Activated CD4-positive, alpha-beta T cell treated with anti-CD3 and anti-CD28 coated beads, Interleukin-2, amount 10 ng/mL, durations not matched to agents 24 days and 14 days (primary cell): ENCODE measurements at regions not wholly inside any gene's neighbourhood (a gene's known extent, or its start where the extent isn't known, plus 50 kb on each side); places are given as distances from the start of the nearest gene placed in this dataset.
"Not testable (repeated sequence)": the region's sequence is repeated elsewhere in the genome, so short reads cannot be mapped to it uniquely, and the experiment has no call there.

Experiments
- DNase-seq: peaks from one replicate; pipeline ENCODE4 v3.0.0; 2022
- H3K27ac Mint-ChIP-seq: one replicate; pipeline ENCODE4 v1.8.0; 2022; ENCODE audit warnings: mild to moderate bottlenecking, mixed read lengths
- H3K27me3 Mint-ChIP-seq: one replicate; pipeline ENCODE4 v1.8.0; 2022; ENCODE audit warnings: mixed read lengths
- H3K36me3 Mint-ChIP-seq: one replicate; pipeline ENCODE4 v1.8.0; 2022; ENCODE audit warnings: low read depth, mild to moderate bottlenecking, mixed read lengths
- H3K4me1 Mint-ChIP-seq: one replicate; pipeline ENCODE4 v1.8.0; 2021; ENCODE audit warnings: mixed read lengths
- H3K4me3 Mint-ChIP-seq: one replicate; pipeline ENCODE4 v1.8.0; 2022; ENCODE audit warnings: mild to moderate bottlenecking, moderate library complexity, mixed read lengths
- H3K9me3 Mint-ChIP-seq: one replicate; pipeline ENCODE4 v1.8.0; 2021; ENCODE audit warnings: mixed read lengths
- intact Hi-C: fragments of 100-400 bp; cut with micrococcal nuclease; formaldehyde crosslinking; loops from one replicate; pipeline ENCODE4 v1.15.1; 2023

DNA sequence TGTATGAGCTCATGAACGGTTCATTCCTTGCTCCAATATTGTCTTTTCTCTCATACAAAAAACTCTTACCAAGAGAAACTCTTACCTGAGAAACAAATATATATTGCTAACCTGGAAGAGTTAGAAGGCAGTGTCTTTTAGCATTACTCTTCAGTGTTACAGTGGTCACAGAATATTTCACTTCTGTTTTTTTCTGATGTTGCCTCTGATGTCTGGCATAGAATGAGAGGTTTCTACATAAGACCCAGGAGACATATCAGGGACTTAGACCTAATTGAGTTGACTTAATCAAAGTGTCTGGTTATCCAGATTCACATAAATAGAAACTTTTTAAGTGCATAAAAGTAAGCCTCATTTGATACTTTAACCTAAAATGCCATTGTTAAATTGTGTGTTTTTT is 923.8 kb downstream of the TTLL7 start:
- Mint-ChIP-seq H3K4me3 (no peak overlapping the region), H3K27ac (no peak overlapping the region), H3K9me3 (peaks cover under 1% of the 10 kb centered on the region), H3K27me3 (no peaks in the 10 kb centered on the region), H3K36me3 (no peaks in the 10 kb centered on the region), H3K4me1 (no peaks in the 10 kb centered on the region)
- DNase-seq = no peak
- intact Hi-C loops = no loop called here

DNA sequence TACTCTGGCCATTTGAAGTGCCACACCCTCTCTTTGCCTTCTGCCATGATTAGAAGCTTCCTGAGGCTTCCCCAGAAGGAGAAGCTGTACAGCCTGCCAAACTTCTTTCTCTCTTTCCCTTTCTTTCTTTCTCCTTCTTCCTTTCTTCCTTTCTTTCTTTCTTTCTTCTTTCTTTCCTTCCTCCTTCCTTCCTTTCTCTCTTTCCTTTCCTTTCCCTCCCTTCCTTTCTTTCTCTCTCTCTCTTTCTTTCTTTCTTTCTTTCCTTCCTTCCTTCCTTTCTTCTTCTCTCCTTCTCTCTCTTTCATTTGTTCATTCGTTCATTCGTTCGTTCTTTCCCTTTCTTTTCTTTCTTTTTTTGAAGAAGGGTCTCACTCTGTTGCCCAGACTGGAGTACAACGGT is 931.0 kb downstream of the TTLL7 start:
- no peak for DNase-seq
- peaks cover 3% of the 10 kb centered on the region for H3K4me1 Mint-ChIP-seq
- H3K36me3 Mint-ChIP-seq = no peaks in the 10 kb centered on the region
- H3K4me3 Mint-ChIP-seq = no peak overlapping the region
- intact Hi-C loops = no loop called here
- peaks cover 8% of the 10 kb centered on the region for H3K9me3 Mint-ChIP-seq
- H3K27me3 Mint-ChIP-seq = no peaks in the 10 kb centered on the region
- no peak overlapping the region for H3K27ac Mint-ChIP-seq

DNA sequence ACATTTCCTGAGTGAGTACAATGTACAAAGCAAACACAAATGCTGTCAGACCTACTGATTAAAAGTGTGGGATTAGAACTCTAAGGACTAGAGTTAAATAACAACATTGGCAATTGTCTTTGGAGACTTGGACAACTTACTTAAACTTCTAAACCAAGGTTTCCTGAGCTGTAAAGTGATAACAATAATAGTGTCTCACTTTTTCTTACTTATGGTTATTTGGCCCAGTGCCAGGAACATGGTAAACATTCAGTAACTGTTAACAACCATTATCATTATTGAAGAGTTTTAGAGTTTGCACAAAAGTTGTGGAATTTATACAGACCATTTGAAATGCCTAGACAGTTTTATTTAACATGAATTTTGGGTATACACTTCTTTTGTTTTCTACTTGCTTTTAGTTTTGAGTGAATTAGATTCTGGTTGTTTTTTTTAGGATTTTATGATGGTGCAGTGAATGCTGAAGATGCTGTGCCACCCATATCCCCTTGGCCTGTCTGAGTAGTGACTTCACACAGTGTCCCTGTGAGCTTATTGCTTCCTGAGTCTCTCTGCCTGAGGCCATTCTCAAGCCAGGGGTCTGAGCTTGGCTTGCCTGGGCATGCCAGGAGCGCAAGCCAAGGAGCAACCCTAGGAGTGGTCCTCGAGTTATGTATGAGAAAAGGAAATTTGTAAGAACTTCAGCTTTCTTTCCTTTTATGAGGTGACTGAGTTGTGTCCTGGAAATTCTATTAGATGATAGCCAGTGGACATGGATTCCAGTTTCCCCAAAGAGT is 932.8 kb downstream of the TTLL7 start:
- intact Hi-C loops = no loop called here
- Mint-ChIP-seq H3K27me3 (no peaks in the 10 kb centered on the region), H3K4me3 (no peak overlapping the region), H3K4me1 (peaks cover 3% of the 10 kb centered on the region), H3K9me3 (peaks cover 8% of the 10 kb centered on the region), H3K27ac (no peak overlapping the region), H3K36me3 (no peaks in the 10 kb centered on the region)
- no peak for DNase-seq

DNA sequence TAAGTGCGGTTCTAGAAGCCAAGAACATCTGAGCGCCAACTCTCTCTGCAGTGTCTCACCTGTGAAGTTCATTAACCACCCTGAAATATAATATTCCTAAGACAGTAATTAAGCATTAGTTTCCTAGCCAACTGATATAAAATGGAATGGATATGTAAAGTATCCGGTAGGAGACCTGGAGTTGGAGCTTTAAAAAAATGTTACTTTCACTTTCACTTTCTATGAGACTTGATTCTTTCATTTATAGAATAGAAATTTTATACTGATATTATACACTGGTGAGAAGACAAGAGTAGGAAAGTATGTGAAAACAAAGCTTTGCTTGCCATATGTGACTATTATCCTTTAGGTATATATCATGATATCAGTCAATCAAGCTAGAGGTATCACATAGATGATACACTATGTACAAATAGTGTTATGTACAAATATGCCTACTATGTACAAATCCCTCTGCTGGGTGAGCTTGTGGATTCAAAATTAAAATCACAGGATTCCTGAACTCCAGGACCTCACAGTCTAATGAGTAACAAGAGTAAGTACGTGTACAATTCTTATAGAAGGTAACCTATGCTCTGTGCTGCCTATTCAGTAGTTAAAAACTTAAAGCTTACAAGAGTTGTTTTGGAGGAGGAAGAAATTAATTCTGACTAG is 934.2 kb downstream of the TTLL7 start:
- no peak for DNase-seq
- peaks cover 3% of the 10 kb centered on the region for H3K9me3 Mint-ChIP-seq
- no peaks in the 10 kb centered on the region for H3K36me3 Mint-ChIP-seq
- intact Hi-C loops = no loop called here
- no peak overlapping the region for H3K4me3 Mint-ChIP-seq
- no peak overlapping the region for H3K27ac Mint-ChIP-seq
- H3K27me3 Mint-ChIP-seq = no peaks in the 10 kb centered on the region
- H3K4me1 Mint-ChIP-seq = peaks cover 3% of the 10 kb centered on the region

DNA sequence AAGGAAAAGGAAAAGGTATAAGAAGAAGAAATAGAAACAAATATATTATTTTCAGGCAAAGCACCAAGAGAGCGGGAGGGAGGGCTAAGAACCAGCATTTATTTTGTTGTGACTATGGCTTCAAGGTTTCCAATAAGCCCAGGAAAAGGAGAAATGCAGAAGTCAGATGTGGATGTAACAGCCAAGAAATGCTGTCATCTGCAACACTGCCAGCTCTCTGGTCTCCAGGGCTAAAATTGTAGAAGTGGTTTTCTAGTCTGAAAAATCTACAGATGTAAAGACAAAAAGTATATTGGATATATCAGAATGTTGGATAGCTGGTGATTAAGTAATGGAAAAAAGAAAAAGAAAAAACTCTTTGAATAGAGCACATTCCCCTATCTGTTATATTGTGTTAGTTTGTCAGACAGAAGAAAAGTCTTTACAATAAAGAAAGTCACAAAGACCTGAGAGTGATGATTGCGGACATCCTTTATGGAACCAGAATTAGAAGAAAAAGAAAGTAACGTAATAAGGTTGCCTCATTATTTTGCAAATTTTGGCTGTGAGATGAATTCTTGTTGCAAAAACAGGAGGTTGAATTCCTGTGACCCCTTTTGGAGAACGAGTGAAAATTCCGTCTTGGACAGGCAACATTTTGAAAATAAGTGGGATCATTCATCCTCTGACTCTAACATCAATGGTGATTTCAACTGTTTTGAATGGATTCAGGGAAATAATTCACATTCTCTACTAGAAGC is 938.1 kb downstream of the TTLL7 start:
- no peaks in the 10 kb centered on the region for H3K36me3 Mint-ChIP-seq
- H3K4me3 Mint-ChIP-seq = no peak overlapping the region
- intact Hi-C loops = no loop called here
- H3K4me1 Mint-ChIP-seq = peaks cover 3% of the 10 kb centered on the region
- H3K27ac Mint-ChIP-seq = no peak overlapping the region
- DNase-seq = no peak
- no peaks in the 10 kb centered on the region for H3K9me3 Mint-ChIP-seq
- no peaks in the 10 kb centered on the region for H3K27me3 Mint-ChIP-seq

DNA sequence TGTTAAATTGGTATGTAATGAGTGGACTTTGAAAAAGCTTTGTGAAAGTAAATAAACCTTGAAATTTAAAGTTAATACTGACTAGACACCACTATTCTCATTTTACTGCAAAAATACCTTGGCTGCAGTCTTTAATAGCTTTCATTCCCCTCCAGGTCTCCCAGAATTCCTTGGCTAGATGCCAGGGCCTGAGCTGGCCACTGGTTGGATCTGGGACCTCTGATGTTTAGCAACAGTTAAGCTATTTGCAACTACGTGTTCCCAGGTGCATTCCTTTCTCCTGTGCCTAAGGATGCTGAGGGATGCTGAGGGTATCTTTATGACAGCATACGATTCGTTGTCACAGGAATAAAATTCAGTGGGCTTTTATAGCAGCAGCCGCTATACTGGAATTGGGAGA is 938.7 kb downstream of the TTLL7 start:
- Mint-ChIP-seq H3K27me3 (no peaks in the 10 kb centered on the region), H3K4me1 (peaks cover 3% of the 10 kb centered on the region), H3K4me3 (no peak overlapping the region), H3K27ac (no peak overlapping the region), H3K9me3 (no peaks in the 10 kb centered on the region), H3K36me3 (no peaks in the 10 kb centered on the region)
- intact Hi-C loops = no loop called here
- DNase-seq = no peak

DNA sequence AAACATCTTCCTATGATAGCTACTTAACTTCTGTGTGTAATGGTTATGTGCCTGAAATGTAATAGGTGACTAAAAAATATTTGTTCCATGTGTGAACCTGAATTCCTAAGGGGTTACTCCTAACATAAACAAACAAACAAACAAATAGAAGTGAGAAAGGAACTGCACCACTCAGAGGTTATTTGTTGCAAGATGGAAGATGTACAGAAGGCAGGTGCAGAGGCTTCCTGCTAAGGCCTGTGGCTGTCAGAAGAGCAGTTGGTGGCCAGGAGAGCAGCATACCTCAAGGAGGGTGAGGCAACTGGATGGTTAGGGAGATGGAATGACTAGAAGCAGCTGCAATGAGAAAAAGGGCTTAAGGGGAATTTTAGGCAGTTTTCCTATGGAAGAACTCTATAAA is 940.6 kb downstream of the TTLL7 start:
- no peak overlapping the region for H3K27ac Mint-ChIP-seq
- H3K36me3 Mint-ChIP-seq = no peaks in the 10 kb centered on the region
- intact Hi-C loops = no loop called here
- H3K4me1 Mint-ChIP-seq = no peaks in the 10 kb centered on the region
- H3K27me3 Mint-ChIP-seq = no peaks in the 10 kb centered on the region
- no peak overlapping the region for H3K4me3 Mint-ChIP-seq
- no peaks in the 10 kb centered on the region for H3K9me3 Mint-ChIP-seq
- DNase-seq = no peak

DNA sequence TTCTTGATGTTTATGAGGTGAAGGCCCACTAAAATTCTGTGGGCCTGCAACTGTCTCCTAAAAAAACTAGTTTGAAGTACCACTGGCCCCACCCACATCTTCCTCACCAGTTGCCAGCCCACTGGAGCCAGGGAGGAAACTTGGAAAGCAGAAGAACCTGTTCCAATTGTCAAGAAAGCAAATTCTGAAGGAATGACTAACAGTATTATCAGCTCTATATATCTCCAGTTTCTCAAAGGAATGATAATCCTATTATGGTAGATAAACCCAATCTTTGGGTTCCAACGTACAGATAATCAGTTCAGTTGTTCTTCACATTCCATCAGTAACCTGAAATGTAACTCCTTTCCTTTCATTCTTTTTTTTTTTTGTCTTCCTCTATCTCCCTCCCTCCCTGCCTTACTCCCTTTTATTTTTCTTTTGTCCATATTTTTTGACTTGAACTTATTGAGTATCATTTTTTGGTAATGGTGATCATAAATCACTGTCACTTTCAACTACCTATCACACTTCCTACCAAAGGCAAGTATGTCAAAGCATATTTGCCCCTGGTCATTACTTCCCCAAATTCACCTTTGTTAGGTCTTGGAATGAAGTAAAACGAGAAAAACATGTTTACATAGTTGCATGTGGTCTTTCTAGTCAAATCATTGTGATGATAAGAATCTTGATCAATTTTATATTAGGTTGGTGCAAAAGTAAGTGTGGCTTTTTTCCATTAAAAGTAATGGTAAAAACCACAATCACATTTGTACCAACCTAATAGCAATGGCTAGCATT is 943.4 kb downstream of the TTLL7 start:
- Mint-ChIP-seq H3K4me3 (no peak overlapping the region), H3K4me1 (no peaks in the 10 kb centered on the region), H3K27me3 (no peaks in the 10 kb centered on the region), H3K9me3 (peaks cover 6% of the 10 kb centered on the region), H3K27ac (no peak overlapping the region), H3K36me3 (no peaks in the 10 kb centered on the region)
- DNase-seq = no peak
- intact Hi-C loops = no loop called here

DNA sequence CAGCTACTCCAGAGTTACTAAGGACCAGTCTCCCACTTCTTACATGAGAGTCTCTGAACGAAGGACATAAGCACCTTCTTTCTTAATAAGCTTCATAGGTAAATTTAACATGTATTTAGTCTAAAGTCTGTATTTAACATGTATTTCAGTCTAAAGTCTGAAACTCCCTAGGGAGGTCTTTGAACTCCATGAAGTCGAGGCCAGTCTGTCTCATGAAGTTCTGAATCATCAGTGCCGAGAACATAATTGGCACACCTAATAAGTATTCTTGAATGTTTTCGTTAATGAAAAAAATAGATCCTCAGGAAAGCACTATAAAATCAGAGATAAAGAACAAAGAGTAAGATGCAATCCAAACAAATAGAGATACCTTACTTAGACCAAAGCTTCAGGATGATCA is 945.5 kb downstream of the TTLL7 start:
- intact Hi-C loops = no loop called here
- H3K9me3 Mint-ChIP-seq = peaks cover 17% of the 10 kb centered on the region
- no peak overlapping the region for H3K27ac Mint-ChIP-seq
- no peaks in the 10 kb centered on the region for H3K27me3 Mint-ChIP-seq
- DNase-seq = no peak
- H3K4me3 Mint-ChIP-seq = no peak overlapping the region
- H3K4me1 Mint-ChIP-seq = no peaks in the 10 kb centered on the region
- H3K36me3 Mint-ChIP-seq = no peaks in the 10 kb centered on the region

DNA sequence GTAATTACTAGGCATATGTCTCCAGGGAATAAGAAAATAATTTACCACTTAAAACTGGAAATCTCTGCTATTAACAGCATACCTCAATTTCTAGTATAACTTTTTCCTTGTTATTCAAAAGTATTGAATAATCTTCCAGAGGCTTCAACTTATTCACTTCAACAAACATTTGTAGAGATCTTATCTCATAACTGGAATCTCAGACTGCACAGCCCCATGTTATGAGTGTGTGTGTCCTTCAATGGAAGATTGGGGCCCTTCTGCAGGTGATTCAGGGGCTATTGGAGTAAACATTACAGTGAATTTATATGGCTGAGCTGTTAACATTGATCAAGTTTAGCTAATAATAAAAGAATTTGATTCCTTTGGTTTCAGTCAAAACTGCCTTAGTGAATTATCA is 946.1 kb downstream of the TTLL7 start:
- Mint-ChIP-seq H3K4me3 (no peak overlapping the region), H3K27ac (no peak overlapping the region), H3K36me3 (no peaks in the 10 kb centered on the region), H3K4me1 (no peaks in the 10 kb centered on the region), H3K9me3 (peaks cover 17% of the 10 kb centered on the region), H3K27me3 (no peaks in the 10 kb centered on the region)
- intact Hi-C loops = no loop called here
- DNase-seq = no peak

DNA sequence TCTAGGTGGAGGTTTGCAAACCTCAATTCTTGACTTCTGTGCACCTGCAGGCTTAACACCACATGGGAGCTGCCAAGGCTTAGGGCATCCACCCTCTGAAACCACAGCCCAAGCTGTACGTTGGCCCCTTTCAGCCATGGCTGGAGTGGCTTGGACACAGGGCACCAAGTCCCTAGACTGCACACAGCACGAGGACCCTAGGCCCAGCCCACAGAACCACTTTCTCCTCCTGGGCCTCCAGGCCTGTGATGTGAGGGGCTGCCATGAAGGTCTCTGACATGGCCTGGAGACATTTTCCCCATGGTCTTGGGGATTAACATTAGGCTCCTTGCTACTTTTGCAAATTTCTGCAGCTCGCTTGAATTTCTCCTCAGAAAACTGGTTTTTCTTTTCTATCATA is 947.9 kb downstream of the TTLL7 start:
- H3K27me3 Mint-ChIP-seq, intact Hi-C loops, H3K4me1 Mint-ChIP-seq, H3K27ac Mint-ChIP-seq, H3K36me3 Mint-ChIP-seq, DNase-seq, H3K4me3 Mint-ChIP-seq: not testable (repeated sequence)
- peaks cover 17% of the 10 kb centered on the region for H3K9me3 Mint-ChIP-seq

DNA sequence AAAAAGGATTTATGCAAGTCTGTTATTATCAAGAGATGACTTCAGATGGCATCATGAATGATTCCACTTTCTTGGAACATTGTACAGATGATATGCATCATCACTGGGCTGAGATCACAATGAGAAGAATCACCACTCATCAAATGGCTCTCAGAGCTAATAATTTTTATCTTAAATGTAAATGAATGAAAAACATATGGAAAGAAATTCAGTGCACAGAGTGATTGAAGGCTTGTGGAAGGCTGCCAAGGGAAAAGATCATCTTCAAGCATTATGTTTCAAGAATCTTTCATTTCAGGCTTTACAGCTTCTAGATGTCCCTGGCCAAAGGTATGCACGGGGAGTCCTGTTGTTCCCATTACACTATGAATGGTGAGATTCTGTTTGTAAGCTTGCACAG is 955.7 kb downstream of the TTLL7 start:
- Mint-ChIP-seq H3K27me3 (no peaks in the 10 kb centered on the region), H3K9me3 (no peaks in the 10 kb centered on the region), H3K27ac (no peak overlapping the region), H3K4me1 (no peaks in the 10 kb centered on the region), H3K4me3 (no peak overlapping the region), H3K36me3 (no peaks in the 10 kb centered on the region)
- DNase-seq = peak; percentile 19
- intact Hi-C loops = no loop called here

DNA sequence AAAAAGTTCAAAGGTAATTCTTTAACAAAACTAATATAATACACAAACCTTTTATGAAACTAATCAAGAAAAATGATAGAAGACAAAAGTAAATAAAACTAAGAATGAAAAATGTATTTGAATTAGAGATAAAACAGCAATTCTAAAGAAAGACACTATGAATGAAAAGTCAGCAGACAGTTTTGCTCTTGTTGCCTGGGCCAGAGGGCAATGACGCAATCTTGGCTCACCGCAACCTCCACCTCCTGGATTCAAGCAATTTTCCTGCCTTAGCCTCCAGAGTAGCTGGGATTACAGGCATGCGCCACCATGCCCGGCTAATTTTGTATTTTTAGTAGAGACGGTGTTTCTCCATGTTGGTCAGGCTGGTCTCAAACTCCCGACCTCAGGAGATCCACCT is 959.8 kb downstream of the TTLL7 start:
- intact Hi-C loops, H3K9me3 Mint-ChIP-seq, H3K36me3 Mint-ChIP-seq, H3K27ac Mint-ChIP-seq, H3K4me1 Mint-ChIP-seq, H3K27me3 Mint-ChIP-seq, H3K4me3 Mint-ChIP-seq, DNase-seq: not testable (repeated sequence)

DNA sequence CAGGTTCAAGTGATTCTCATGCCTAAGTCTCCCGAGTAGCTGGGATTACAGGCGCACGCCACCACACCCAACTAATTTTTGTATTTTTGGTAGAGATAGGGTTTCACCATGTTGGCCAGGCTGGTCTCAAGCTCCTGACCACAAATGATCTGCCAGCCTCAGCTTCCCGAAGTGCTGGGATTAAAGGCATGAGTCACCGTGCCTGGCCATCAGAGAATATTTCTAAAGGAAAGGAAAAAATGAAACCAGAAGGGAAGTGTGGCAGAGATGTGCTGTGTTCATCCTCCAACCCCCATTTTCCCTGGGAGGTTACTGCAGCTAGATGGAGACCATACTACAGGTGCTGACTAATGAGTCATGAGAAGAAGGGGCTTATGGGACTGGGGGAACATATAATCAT is 964.1 kb downstream of the TTLL7 start:
- H3K27me3 Mint-ChIP-seq = no peaks in the 10 kb centered on the region
- no peak for DNase-seq

More for the DNA sequence above, 964.1 kb downstream of the TTLL7 start:
- H3K27ac Mint-ChIP-seq = no peak overlapping the region
- peaks cover 6% of the 10 kb centered on the region for H3K9me3 Mint-ChIP-seq
- intact Hi-C loops = no loop called here
- no peaks in the 10 kb centered on the region for H3K4me1 Mint-ChIP-seq
- no peaks in the 10 kb centered on the region for H3K36me3 Mint-ChIP-seq
- no peak overlapping the region for H3K4me3 Mint-ChIP-seq
